Uterus (tissue), 3 donors: ENCODE measurements at regions not wholly inside any gene's neighbourhood (a gene's known extent, or its start where the extent isn't known, plus 50 kb on each side); places are given as distances from the start of the nearest gene placed in this dataset.

ENCODE experiments used
- DNase-seq, 2 donors: peaks; one replicate each; pipeline ENCODE4 v3.0.0-alpha.2; 2019 to 2020
- H3K27ac ChIP-seq, 2 donors: fragments of 200-600 bp; sonication (generic); 1 replicate in 1 of 2; 2 replicates in 1 of 2; pipeline ENCODE4 v1.5.1; 2016 to 2018
- H3K27me3 ChIP-seq, 2 donors: fragments of 200-600 bp; sonication (generic); one replicate each; pipeline ENCODE4 v1.5.1; 2018 to 2019; ENCODE audit warnings: control low read depth in 1 of 2
- H3K36me3 ChIP-seq, 2 donors: fragments of 200-600 bp; sonication (generic); one replicate each; pipeline ENCODE4 v1.5.1; 2019; ENCODE audit warnings: control low read depth in 1 of 2
- H3K4me1 ChIP-seq, 2 donors: fragments of 200-600 bp; sonication (generic); one replicate each; pipeline ENCODE4 v1.5.1; 2018 to 2019; ENCODE audit warnings: control low read depth in 1 of 2
- H3K4me3 ChIP-seq, 2 donors: fragments of 200-600 bp; sonication (generic); 1 replicate in 1 of 2; 2 replicates in 1 of 2; pipeline ENCODE4 v1.5.1; 2018 to 2019; ENCODE audit warnings: mild to moderate bottlenecking in 1 of 2
- H3K9me3 ChIP-seq, 2 donors: fragments of 200-600 bp; sonication (generic); one replicate each; pipeline ENCODE4 v1.5.1; 2019; ENCODE audit warnings: control low read depth in 1 of 2
- CTCF ChIP-seq, 4 experiments: fragments of 200-600 bp in 2 of 4; fragments of 450-650 bp in 2 of 4; sonication (generic) in 2 of 4; IDR thresholded peaks; one replicate each; pipeline ENCODE4 v1.5.1; 2016 to 2019; ENCODE audit warnings: antibody characterized with exemption in 4 of 4, mild to moderate bottlenecking in 2 of 4, moderate library complexity in 1 of 4
- POLR2A ChIP-seq, 2 donors: fragments of 450-650 bp; IDR thresholded peaks; one replicate each; pipeline ENCODE4 v1.6.1; 2016; ENCODE audit warnings: antibody characterized with exemption in 2 of 2, mild to moderate bottlenecking in 1 of 2, moderate library complexity in 1 of 2
- intact Hi-C: fragments of 100-400 bp; cut with DNase I; formaldehyde crosslinking; loops from one replicate; pipeline ENCODE4 v1.15.1; 2023; ENCODE audit warnings: low total_unique reads
- donor health status: DM: yes; HTN: yes; CAD: no.

GRCh38 chr1:193340331-193340730 is 153.9 kb upstream of the B3GALT2 start:
- intact Hi-C loops: no loop called here
- H3K9me3 ChIP-seq: no peaks in the 10 kb centered on the region
- no peak overlapping the region for H3K4me3 ChIP-seq
- no peak overlapping the region for H3K27ac ChIP-seq
- H3K27me3 ChIP-seq: no peaks in the 10 kb centered on the region
- H3K36me3 ChIP-seq: no peaks in the 10 kb centered on the region
- no peaks in the 10 kb centered on the region for H3K4me1 ChIP-seq
- TF ChIP-seq CTCF (IDR thresholded peaks at IDR 0.05): no peak
- TF ChIP-seq POLR2A (IDR thresholded peaks at IDR 0.05): no peak
- no peak for DNase-seq

- intact Hi-C loops: no loop called here
- Histone ChIP-seq H3K4me3 (no peak overlapping the region), H3K9me3 (no peaks in the 10 kb centered on the region), H3K4me1 (no peaks in the 10 kb centered on the region), H3K27ac (no peak overlapping the region), H3K27me3 (no peaks in the 10 kb centered on the region), H3K36me3 (no peaks in the 10 kb centered on the region)
- no peak for TF ChIP-seq POLR2A (IDR thresholded peaks at IDR 0.05)
- no peak for TF ChIP-seq CTCF (IDR thresholded peaks at IDR 0.05)
- no peak for DNase-seq
Measured at GRCh38 chr1:193339401-193339800, 153.0 kb upstream of the B3GALT2 start.

GRCh38 chr1:193338194-193338593 is 151.8 kb upstream of the B3GALT2 start:
- TF ChIP-seq POLR2A (IDR thresholded peaks at IDR 0.05) (no peak), CTCF (IDR thresholded peaks at IDR 0.05) (no peak)
- H3K36me3 ChIP-seq: no peaks in the 10 kb centered on the region
- no peak overlapping the region for H3K4me3 ChIP-seq
- intact Hi-C loops: no loop called here
- DNase-seq: no peak
- no peaks in the 10 kb centered on the region for H3K9me3 ChIP-seq
- H3K4me1 ChIP-seq: no peaks in the 10 kb centered on the region
- H3K27me3 ChIP-seq: no peaks in the 10 kb centered on the region
- H3K27ac ChIP-seq: no peak overlapping the region

GRCh38 chr1:193335806-193336428 is 149.5 kb upstream of the B3GALT2 start:
- no peaks in the 10 kb centered on the region for H3K9me3 ChIP-seq
- intact Hi-C loops: no loop called here
- no peak for TF ChIP-seq CTCF (IDR thresholded peaks at IDR 0.05)
- no peak for TF ChIP-seq POLR2A (IDR thresholded peaks at IDR 0.05)
- H3K36me3 ChIP-seq: no peaks in the 10 kb centered on the region
- H3K4me3 ChIP-seq: no peak overlapping the region
- H3K4me1 ChIP-seq: no peaks in the 10 kb centered on the region
- no peaks in the 10 kb centered on the region for H3K27me3 ChIP-seq
- no peak overlapping the region for H3K27ac ChIP-seq
- DNase-seq: no peak

GRCh38 chr1:193333166-193333565 is 146.8 kb upstream of the B3GALT2 start:
- DNase-seq: no peak
- TF ChIP-seq CTCF (IDR thresholded peaks at IDR 0.05) (no peak), POLR2A (IDR thresholded peaks at IDR 0.05) (no peak)
- intact Hi-C loops: no loop called here
- no peaks in the 10 kb centered on the region for H3K4me1 ChIP-seq
- H3K4me3 ChIP-seq: no peak overlapping the region
- H3K9me3 ChIP-seq: no peaks in the 10 kb centered on the region
- no peaks in the 10 kb centered on the region for H3K27me3 ChIP-seq
- H3K36me3 ChIP-seq: no peaks in the 10 kb centered on the region
- H3K27ac ChIP-seq: no peak overlapping the region
